IMR-90 (cell line): ENCODE measurements at regions not wholly inside any gene's neighbourhood (a gene's known extent, or its start where the extent isn't known, plus 50 kb on each side); places are given as distances from the start of the nearest gene placed in this dataset.

Experiments used
- ATAC-seq: fragments of 200-7000 bp; cut with Tn5 transposase; 2 replicates; pipeline ENCODE4 v1.9.1; 2020; ENCODE audit warnings: low read depth, mild to moderate bottlenecking, moderate library complexity
- BruUV-seq: library from RNA; stranded (reverse); fragments of 400-500 nt; replicated peaks from 2 replicates; lab custom pipeline; 2021; lab: Mats Ljungman, UMichigan
- CTCF ChIA-PET: fragments of 300-600 bp; formaldehyde crosslinking; extraction: SDS; loops from one replicate; lab custom pipeline; 2021; ENCODE audit warnings: antibody characterized with exemption; lab: Yijun Ruan, JAX
- POLR2A ChIA-PET: fragments of 300-600 bp; sonication (Branson Sonifier 250); formaldehyde crosslinking; loops from one replicate; lab custom pipeline; 2022; ENCODE audit warnings: antibody characterized with exemption; ENCODE audit not compliant: unreplicated experiment; lab: Charles Lee
- DNase-seq: peaks from one replicate; pipeline ENCODE4 v3.0.0; 2013
- H2AFZ ChIP-seq: replicated peaks from 2 replicates; pipeline ENCODE3; 2013; ENCODE audit warnings: low read length, mild to moderate bottlenecking; ENCODE audit not compliant: poor library complexity
- H2AK5ac ChIP-seq: 2 replicates; pipeline ENCODE4 v1.6.1; 2013; ENCODE audit warnings: low read depth, low read length, inconsistent platforms
- H2AK9ac ChIP-seq: replicated peaks from 2 replicates; pipeline ENCODE3; 2013; ENCODE audit warnings: mild to moderate bottlenecking, low read depth, low read length, moderate library complexity; ENCODE audit not compliant: poor library complexity
- H2BK120ac ChIP-seq: 2 replicates; pipeline ENCODE4 v1.6.1; 2013; ENCODE audit warnings: low read depth, low read length, inconsistent platforms
- H2BK15ac ChIP-seq: 3 replicates; pipeline ENCODE4 v1.6.1; 2013; ENCODE audit warnings: low read depth, low read length, inconsistent platforms
- H2BK20ac ChIP-seq: 2 replicates; pipeline ENCODE4 v1.6.1; 2013; ENCODE audit warnings: low read depth, mild to moderate bottlenecking, inconsistent platforms, low read length, moderate library complexity
- H2BK5ac ChIP-seq: 2 replicates; pipeline ENCODE4 v1.6.1; 2013; ENCODE audit warnings: mild to moderate bottlenecking, low read depth, low read length, inconsistent platforms; ENCODE audit not compliant: poor library complexity, severe bottlenecking
- H3K14ac ChIP-seq: replicated peaks from 2 replicates; pipeline ENCODE4 v1.6.1; 2013; ENCODE audit warnings: low read depth, low read length, inconsistent platforms
- H3K18ac ChIP-seq: 2 replicates; pipeline ENCODE4 v1.6.1; 2013; ENCODE audit warnings: low read depth, low read length, control low read depth
- H3K23ac ChIP-seq: 2 replicates; pipeline ENCODE4 v1.6.1; 2013; ENCODE audit warnings: low read depth, low read length, inconsistent platforms
- H3K27ac ChIP-seq: 2 replicates; pipeline ENCODE4 v1.5.1; 2013; ENCODE audit warnings: mild to moderate bottlenecking, control low read depth, low read length; ENCODE audit not compliant: insufficient read depth
- H3K27me3 ChIP-seq: 2 replicates; pipeline ENCODE4 v1.6.1; 2013; ENCODE audit warnings: low read length; ENCODE audit not compliant: control insufficient read depth, insufficient read depth
- H3K36me3 ChIP-seq: 2 replicates; pipeline ENCODE4 v1.6.1; 2013; ENCODE audit warnings: low read length, mixed read lengths; ENCODE audit not compliant: control insufficient read depth, insufficient read depth
- H3K4ac ChIP-seq: 2 replicates; pipeline ENCODE4 v1.6.1; 2013; ENCODE audit warnings: low read depth, low read length, inconsistent platforms
- H3K4me1 ChIP-seq: 2 replicates; pipeline ENCODE4 v1.6.1; 2013; ENCODE audit warnings: low read length, mixed read lengths; ENCODE audit not compliant: control insufficient read depth, insufficient read depth
- H3K4me2 ChIP-seq: 2 replicates; pipeline ENCODE4 v1.6.1; 2013; ENCODE audit warnings: low read depth, mild to moderate bottlenecking, control low read depth, low read length, moderate library complexity
- H3K4me3 ChIP-seq: 2 replicates; pipeline ENCODE4 v1.5.1; 2013; ENCODE audit warnings: low read depth, mild to moderate bottlenecking, control low read depth, low read length, moderate library complexity; ENCODE audit not compliant: insufficient read depth
- H3K56ac ChIP-seq: 2 replicates; pipeline ENCODE4 v1.6.1; 2013; ENCODE audit warnings: low read length, inconsistent platforms; ENCODE audit not compliant: insufficient read depth; ENCODE audit errors: extremely low read depth
- H3K79me1 ChIP-seq, 2 experiments: 2 replicates each; pipeline ENCODE4 v1.6.1; 2013; ENCODE audit warnings: low read length in 2 of 2, inconsistent platforms in 1 of 2, low read depth in 1 of 2
- H3K9ac ChIP-seq: 2 replicates; pipeline ENCODE4 v1.6.1; 2013; ENCODE audit warnings: low read depth, low read length, control low read depth
- H3K9me1 ChIP-seq: 2 replicates; pipeline ENCODE4 v1.6.1; 2013; ENCODE audit warnings: low read length, inconsistent platforms; ENCODE audit not compliant: insufficient read depth
- H3K9me3 ChIP-seq: 2 replicates; pipeline ENCODE4 v1.6.1; 2013; ENCODE audit warnings: low read length; ENCODE audit not compliant: control insufficient read depth, insufficient read depth
- H4K20me1 ChIP-seq: 2 replicates; pipeline ENCODE4 v1.6.1; 2013; ENCODE audit warnings: low read length, inconsistent platforms; ENCODE audit not compliant: insufficient read depth
- H4K5ac ChIP-seq: 2 replicates; pipeline ENCODE4 v1.6.1; 2013; ENCODE audit warnings: mild to moderate bottlenecking, low read depth, low read length, control low read depth
- H4K8ac ChIP-seq, 2 experiments: 2 replicates each; pipeline ENCODE4 v1.6.1; 2013; ENCODE audit warnings: low read depth in 2 of 2, low read length in 2 of 2, control low read depth in 1 of 2, inconsistent platforms in 1 of 2
- H4K91ac ChIP-seq: 2 replicates; pipeline ENCODE4 v1.6.1; 2013; ENCODE audit warnings: low read depth, low read length, inconsistent platforms; ENCODE audit not compliant: insufficient read depth
- MAFK ChIP-seq: IDR thresholded peaks from 2 replicates; pipeline ENCODE4 v1.6.1; 2012; ENCODE audit warnings: low read depth, low read length, improper control_type of control experiment
- POLR2A ChIP-seq: IDR thresholded peaks from 2 replicates; pipeline ENCODE4 v1.6.1; 2012; ENCODE audit warnings: mild to moderate bottlenecking, low read depth, low read length
- WGBS, 2 experiments: methylation state at CpG; one replicate each; pipeline versions ENCODE4 v1.1.5 to v1.1.7; 2013; ENCODE audit warnings: missing lambda C conversion rate in 2 of 2; ENCODE audit not compliant: insufficient read length in 1 of 2; ENCODE audit errors: extremely low coverage in 2 of 2; 5-methylcytosine and 5-hydroxymethylcytosine counted together
- dilution Hi-C: fragments of 300-500 bp; cut with HindIII; formaldehyde crosslinking; loops from one replicate; pipeline ENCODE4 v1.14.3; 2018; ENCODE audit warnings: low sequenced_read_pairs; ENCODE audit not compliant: unreplicated experiment
- in situ Hi-C: fragments of 300-500 bp; cut with MboI; formaldehyde crosslinking; loops from 3 replicates; pipeline ENCODE4 v1.14.3; 2019; ENCODE audit warnings: low sequenced_read_pairs, inconsistent platforms, mixed read lengths
- intact Hi-C: fragments of 100-400 bp; cut with micrococcal nuclease; formaldehyde crosslinking; loops from 2 replicates; pipeline ENCODE4 v1.10.0; 2022

- Histone ChIP-seq H3K56ac (no peak overlapping the region), H3K36me3 (no peaks in the 10 kb centered on the region), H4K8ac (no peak overlapping the region), H2BK120ac (no peak overlapping the region), H2BK5ac (no peak overlapping the region), H2AFZ (no peak overlapping the region), H3K79me1 (no peaks in the 10 kb centered on the region), H2BK15ac (no peak overlapping the region), H3K9me3 (peaks cover 3% of the 10 kb centered on the region), H4K20me1 (no peaks in the 10 kb centered on the region), H3K27ac (no peak overlapping the region), H3K9ac (no peak overlapping the region), H3K14ac (no peak overlapping the region), H3K4ac (no peak overlapping the region), H3K9me1 (no peaks in the 10 kb centered on the region), H3K4me1 (no peaks in the 10 kb centered on the region), H3K4me2 (no peak overlapping the region), H2BK20ac (no peak overlapping the region), H3K27me3 (no peaks in the 10 kb centered on the region), H3K23ac (no peak overlapping the region), H4K5ac (no peak overlapping the region), H3K18ac (no peak overlapping the region), H2AK9ac (no peak overlapping the region), H2AK5ac (no peak overlapping the region), H4K91ac (no peak overlapping the region), H3K4me3 (no peak overlapping the region)
- in situ Hi-C loops, result no loop called here
- BruUV-seq, result no TSS peak
- TF ChIP-seq MAFK (no peak), POLR2A (no peak)
- ATAC-seq, result no peak
- dilution Hi-C loops, result no loop called here
- ChIA-PET POLR2A (no interaction called here), CTCF (no interaction called here)
- intact Hi-C loops, result no loop called here
- WGBS, 2 experiments, result 63% methylated on average over 1 of the region's 2 CpGs; no CpG with 5 or more reads in 1 of the 2 experiments
- no peak for DNase-seq
These were observed 749.8 kb upstream of the CDH9 start for GRCh38 chr5:27788184-27788583.
